WERI-Rb-1 (cell line): ENCODE measurements at regions not wholly inside any gene's neighbourhood (a gene's known extent, or its start where the extent isn't known, plus 50 kb on each side); places are given as distances from the start of the nearest gene placed in this dataset.
"Not testable (repeated sequence)": the region's sequence is repeated elsewhere in the genome, so short reads cannot be mapped to it uniquely, and the experiment has no call there.

Experiments used
- DNase-seq: peaks from one replicate; pipeline ENCODE4 v3.0.0-alpha.2; 2020
- H3K27ac ChIP-seq: fragments of 250-450 bp; sonication (Bioruptor Pico); 2 replicates; pipeline ENCODE4 v1.5.1; 2020; ENCODE audit warnings: mild to moderate bottlenecking, moderate library complexity
- H3K27me3 ChIP-seq: fragments of 250-450 bp; sonication (Bioruptor Pico); 2 replicates; pipeline ENCODE4 v1.5.1; 2021; ENCODE audit warnings: mild to moderate bottlenecking, low read depth, moderate library complexity; ENCODE audit not compliant: insufficient read depth, severe bottlenecking
- H3K36me3 ChIP-seq: fragments of 250-450 bp; sonication (Bioruptor Pico); 2 replicates; pipeline ENCODE4 v1.5.1; 2020; ENCODE audit warnings: mild to moderate bottlenecking, moderate library complexity
- H3K4me3 ChIP-seq: 2 replicates; pipeline ENCODE4 v1.5.1; 2011; ENCODE audit warnings: low read depth, mild to moderate bottlenecking, control low read depth, low read length
- H3K9me3 ChIP-seq: fragments of 250-450 bp; sonication (Bioruptor Pico); 2 replicates; pipeline ENCODE4 v1.5.1; 2021; ENCODE audit warnings: mild to moderate bottlenecking, moderate library complexity; ENCODE audit not compliant: severe bottlenecking
- TF ChIP-seq, protein P1 (sequence below): IDR thresholded peaks from 2 replicates; pipeline ENCODE4 v1.5.1; 2011; ENCODE audit warnings: low read depth, mild to moderate bottlenecking, control low read depth, inconsistent platforms, low read length

DNA sequence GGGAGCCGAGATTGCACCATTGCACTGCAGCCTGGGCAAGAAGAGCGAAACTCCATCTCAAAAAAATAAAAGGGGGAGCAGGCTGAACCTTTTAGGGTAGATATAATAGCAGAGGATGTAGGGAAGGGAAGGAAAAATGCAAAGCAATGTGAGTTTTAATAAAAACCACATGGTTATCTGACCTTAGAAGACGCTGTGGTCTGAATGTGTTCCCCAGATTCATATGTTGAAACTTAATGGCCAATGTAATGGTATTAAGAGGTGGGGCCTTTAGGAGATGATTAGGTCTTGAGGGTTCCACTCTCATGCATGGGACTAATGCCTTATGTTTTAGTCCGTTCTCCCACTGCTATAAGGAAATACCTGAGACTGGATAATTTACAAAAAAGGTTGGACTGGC, 114.1 kb upstream of the STX18 start:
- H3K36me3 ChIP-seq, result no peaks in the 10 kb centered on the region; the same call in 1 of the 2 replicates
- H3K27ac ChIP-seq, result no peak overlapping the region
- H3K4me3 ChIP-seq, result no peak overlapping the region
- TF ChIP-seq, protein P1, sequence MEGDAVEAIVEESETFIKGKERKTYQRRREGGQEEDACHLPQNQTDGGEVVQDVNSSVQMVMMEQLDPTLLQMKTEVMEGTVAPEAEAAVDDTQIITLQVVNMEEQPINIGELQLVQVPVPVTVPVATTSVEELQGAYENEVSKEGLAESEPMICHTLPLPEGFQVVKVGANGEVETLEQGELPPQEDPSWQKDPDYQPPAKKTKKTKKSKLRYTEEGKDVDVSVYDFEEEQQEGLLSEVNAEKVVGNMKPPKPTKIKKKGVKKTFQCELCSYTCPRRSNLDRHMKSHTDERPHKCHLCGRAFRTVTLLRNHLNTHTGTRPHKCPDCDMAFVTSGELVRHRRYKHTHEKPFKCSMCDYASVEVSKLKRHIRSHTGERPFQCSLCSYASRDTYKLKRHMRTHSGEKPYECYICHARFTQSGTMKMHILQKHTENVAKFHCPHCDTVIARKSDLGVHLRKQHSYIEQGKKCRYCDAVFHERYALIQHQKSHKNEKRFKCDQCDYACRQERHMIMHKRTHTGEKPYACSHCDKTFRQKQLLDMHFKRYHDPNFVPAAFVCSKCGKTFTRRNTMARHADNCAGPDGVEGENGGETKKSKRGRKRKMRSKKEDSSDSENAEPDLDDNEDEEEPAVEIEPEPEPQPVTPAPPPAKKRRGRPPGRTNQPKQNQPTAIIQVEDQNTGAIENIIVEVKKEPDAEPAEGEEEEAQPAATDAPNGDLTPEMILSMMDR, result no peak
- DNase-seq, result no peak
- no peaks in the 10 kb centered on the region for H3K27me3 ChIP-seq
- peaks cover 2% of the 10 kb centered on the region for H3K9me3 ChIP-seq

DNA sequence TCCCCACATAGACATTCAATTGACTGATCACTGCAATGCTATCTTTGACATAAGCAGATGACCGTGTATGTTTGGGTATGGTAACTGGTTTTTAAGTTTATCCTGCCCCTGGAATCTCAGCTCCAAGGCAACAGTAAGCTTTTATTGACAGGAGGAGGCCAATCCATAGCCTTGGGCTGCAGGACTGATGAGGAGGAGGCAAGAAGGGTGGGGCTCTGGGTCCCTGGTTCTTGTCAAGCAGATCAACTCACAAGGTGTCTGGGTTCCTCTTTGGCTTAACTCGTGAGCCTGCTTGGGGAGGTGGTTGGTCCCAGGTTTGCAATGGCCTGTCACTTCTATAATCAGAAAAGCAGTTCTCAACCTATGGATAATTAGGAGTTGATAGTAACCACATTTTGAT, 113.2 kb upstream of the STX18 start:
- Histone ChIP-seq H3K4me3 (no peak overlapping the region), H3K36me3 (no peaks in the 10 kb centered on the region; the same call in 1 of the 2 replicates), H3K27me3 (no peaks in the 10 kb centered on the region), H3K9me3 (peaks cover 2% of the 10 kb centered on the region), H3K27ac (no peak overlapping the region)
- TF ChIP-seq, protein P1, result no peak
- DNase-seq, result no peak

DNA sequence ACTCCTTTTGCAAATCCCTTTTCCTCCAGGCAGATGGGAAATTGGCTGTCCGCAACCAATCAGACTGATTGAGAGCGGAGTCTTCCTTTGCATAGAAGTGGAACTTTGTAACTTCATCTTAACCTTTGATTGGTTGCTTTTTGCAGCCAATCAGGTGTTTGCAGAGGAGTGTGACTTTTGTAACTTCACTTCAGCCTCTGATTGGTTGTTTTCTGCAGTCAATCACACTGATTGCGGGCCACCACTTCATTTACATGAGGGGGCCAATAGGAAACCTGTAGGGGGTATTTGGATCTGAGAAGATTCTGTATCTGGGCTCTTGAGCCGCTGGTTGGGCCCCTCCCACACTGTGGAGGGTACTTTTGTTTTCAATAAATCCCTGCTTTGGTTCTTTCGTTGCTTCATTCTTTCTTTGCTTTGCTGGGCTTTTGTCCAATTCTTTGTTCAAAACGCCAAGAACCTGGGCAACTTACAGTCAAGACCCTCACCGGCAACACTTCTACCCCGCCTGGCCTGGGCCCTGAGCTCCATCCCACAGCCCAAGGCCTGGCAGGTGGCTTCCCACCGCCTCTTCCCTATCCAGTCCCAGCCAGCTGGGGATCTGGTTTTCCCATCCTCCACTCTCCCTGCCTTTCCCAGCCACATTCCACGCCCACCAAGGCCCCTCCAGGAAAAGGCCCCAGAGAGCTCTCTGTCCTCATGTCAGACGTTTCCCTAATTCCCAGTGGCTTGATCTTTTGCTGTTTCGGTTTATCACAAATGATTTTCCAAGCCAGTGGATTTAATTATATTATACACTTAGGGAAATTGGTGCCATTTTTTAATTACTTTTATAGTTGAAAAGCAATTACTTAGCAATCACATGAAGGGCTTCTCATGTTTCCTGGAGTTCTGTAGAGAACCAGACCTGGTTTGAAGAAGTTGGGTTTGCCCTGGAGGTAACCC, 110.2 kb upstream of the STX18 start:
- no peaks in the 10 kb centered on the region for H3K36me3 ChIP-seq
- H3K27ac ChIP-seq, result peak overlapping the region; percentile 58
- H3K9me3 ChIP-seq, result no peaks in the 10 kb centered on the region
- DNase-seq, result peak; percentile 91
- H3K4me3 ChIP-seq, result no peak overlapping the region
- TF ChIP-seq, protein P1, result no peak
- no peaks in the 10 kb centered on the region for H3K27me3 ChIP-seq

DNA sequence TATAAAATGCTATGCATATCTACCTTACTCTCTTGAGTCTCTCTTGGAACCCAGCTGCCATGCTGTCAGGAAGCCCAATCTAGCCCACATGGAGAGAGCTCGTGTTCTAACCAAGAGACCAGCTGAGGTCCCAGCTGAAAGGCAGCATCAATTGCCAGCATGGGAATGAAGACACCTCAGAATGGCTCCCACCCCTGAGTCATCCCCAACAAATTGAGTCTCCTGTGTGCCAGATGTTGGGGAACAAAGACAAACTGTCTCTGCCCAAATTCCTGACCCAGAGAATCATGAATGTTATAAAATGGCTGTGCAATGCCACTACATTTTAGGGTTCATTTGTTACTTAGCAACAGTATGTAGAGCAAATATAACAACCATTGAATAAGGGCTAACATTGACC, 105.2 kb upstream of the STX18 start:
- no peak for DNase-seq
- H3K27me3 ChIP-seq, result no peaks in the 10 kb centered on the region
- no peak overlapping the region for H3K4me3 ChIP-seq
- no peaks in the 10 kb centered on the region for H3K9me3 ChIP-seq
- H3K27ac ChIP-seq, result no peak overlapping the region; the same call in 1 of the 2 replicates
- H3K36me3 ChIP-seq, result no peaks in the 10 kb centered on the region
- TF ChIP-seq, protein P1, result no peak

DNA sequence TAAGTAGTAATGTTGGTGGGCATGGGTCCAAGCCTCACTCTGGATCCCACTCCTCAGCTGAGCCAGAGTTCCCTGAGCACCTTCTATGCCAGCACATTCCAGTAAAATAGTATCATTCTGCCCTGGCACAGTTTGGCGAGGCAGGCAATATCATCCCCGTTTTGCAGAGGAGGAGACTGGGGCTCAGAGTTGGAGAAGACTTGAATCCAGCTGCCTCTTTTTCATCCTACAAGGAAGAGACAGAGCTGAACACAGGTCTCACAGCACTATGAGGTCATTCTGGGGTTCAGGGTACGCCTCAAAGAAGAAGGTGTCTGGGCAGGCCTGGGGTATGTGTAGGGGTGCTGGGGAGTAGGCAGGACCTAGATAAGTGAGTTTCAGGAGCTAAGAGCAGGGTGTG, 103.9 kb upstream of the STX18 start:
- no peaks in the 10 kb centered on the region for H3K36me3 ChIP-seq
- TF ChIP-seq, protein P1, result no peak
- H3K9me3 ChIP-seq, result no peaks in the 10 kb centered on the region
- no peak overlapping the region for H3K4me3 ChIP-seq
- no peak overlapping the region for H3K27ac ChIP-seq
- H3K27me3 ChIP-seq, result no peaks in the 10 kb centered on the region
- no peak for DNase-seq

DNA sequence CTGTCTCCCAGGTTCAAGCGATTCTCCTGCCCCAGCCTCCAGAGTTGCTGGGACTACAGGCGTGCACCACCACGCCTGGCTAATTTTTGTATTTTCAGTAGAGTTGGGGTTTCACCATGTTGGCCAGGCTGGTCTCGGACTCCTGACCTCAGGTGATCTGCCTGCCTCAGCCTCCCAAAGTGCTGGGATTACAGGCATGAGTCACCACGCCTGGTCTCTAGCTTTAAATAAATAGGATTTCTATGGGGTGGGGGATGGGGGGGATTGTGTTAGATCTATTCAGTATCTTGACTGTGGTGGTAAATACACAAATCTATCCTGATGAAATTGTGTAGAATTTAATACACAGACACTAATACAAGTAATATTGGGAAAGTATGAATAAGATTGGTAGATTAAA, 102.4 kb upstream of the STX18 start:
- peak; percentile 61 for DNase-seq
- H3K27ac ChIP-seq, result 0 out of 2 replicates have a peak overlapping the region, but pooled peaks have one; percentile 11
- H3K27me3 ChIP-seq, H3K36me3 ChIP-seq, H3K9me3 ChIP-seq, H3K4me3 ChIP-seq: not testable (repeated sequence)

DNA sequence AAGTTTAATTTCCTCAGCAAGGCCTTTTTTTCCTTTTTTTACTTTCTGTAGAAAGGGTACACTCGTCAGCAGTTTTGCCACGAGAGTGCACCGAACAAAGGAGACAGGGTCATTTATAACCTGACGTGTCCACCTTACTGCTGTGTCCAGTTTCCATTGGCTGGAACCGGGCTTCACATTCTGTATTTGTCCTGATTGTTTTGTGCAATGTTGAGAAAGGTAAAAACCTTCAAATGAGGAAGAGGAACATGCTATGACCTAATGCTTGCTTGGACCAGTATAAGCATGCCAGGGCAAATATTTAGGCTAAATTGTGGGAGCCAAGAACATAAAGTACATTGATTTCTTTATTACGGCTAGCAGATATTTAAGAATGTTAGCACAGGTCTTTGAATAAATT, 101.9 kb upstream of the STX18 start:
- H3K9me3 ChIP-seq, DNase-seq: not testable (repeated sequence)

More for the DNA sequence above, 101.9 kb upstream of the STX18 start:
- not testable (repeated sequence) for H3K4me3 ChIP-seq, H3K27ac ChIP-seq, H3K27me3 ChIP-seq, H3K36me3 ChIP-seq
